Activated T-helper 1 cell treated with Interleukin-2 at 50 U/mL for 16 hours (primary cell): ENCODE measurements at regions not wholly inside any gene's neighbourhood (a gene's known extent, or its start where the extent isn't known, plus 50 kb on each side); places are given as distances from the start of the nearest gene placed in this dataset.

ENCODE experiments used
- DNase-seq: peaks from one replicate; pipeline ENCODE4 v3.0.0-alpha.2; 2020; ENCODE audit warnings: low read depth

- no peak for DNase-seq
Observed at GRCh38 chr3:82085851-82086475, 324.5 kb upstream of the GBE1 start.

- DNase-seq: no peak
Observed at GRCh38 chr3:82085356-82085755, 323.9 kb upstream of the GBE1 start.

GRCh38 chr3:82084824-82085223, 323.4 kb upstream of the GBE1 start:
- no peak for DNase-seq

- no peak for DNase-seq
Observed at GRCh38 chr3:82082796-82083195, 321.4 kb upstream of the GBE1 start.

GRCh38 chr3:82081351-82081750, 319.9 kb upstream of the GBE1 start:
- no peak for DNase-seq

- DNase-seq: no peak
Observed at GRCh38 chr3:82080792-82081191, 319.3 kb upstream of the GBE1 start.

- DNase-seq: no peak
Observed at GRCh38 chr3:82080261-82080660, 318.8 kb upstream of the GBE1 start.

GRCh38 chr3:82079335-82079890, 318.0 kb upstream of the GBE1 start:
- no peak for DNase-seq

- no peak for DNase-seq
Observed at GRCh38 chr3:82078246-82078645, 316.8 kb upstream of the GBE1 start.

GRCh38 chr3:82067420-82067819, 306.0 kb upstream of the GBE1 start:
- no peak for DNase-seq

GRCh38 chr3:82058809-82059208, 297.4 kb upstream of the GBE1 start:
- DNase-seq: no peak

GRCh38 chr3:82055792-82056191, 294.3 kb upstream of the GBE1 start:
- DNase-seq: no peak

- no peak for DNase-seq
Observed at GRCh38 chr3:82054849-82055248, 293.4 kb upstream of the GBE1 start.

GRCh38 chr3:82053236-82053635, 291.8 kb upstream of the GBE1 start:
- DNase-seq: no peak

GRCh38 chr3:82050382-82050781, 288.9 kb upstream of the GBE1 start:
- DNase-seq: no peak

- no peak for DNase-seq
Observed at GRCh38 chr3:82048711-82049110, 287.3 kb upstream of the GBE1 start.

GRCh38 chr3:82044930-82045705, 283.7 kb upstream of the GBE1 start:
- DNase-seq: no peak

GRCh38 chr3:82038556-82038955, 277.1 kb upstream of the GBE1 start:
- no peak for DNase-seq

- DNase-seq: no peak
Observed at GRCh38 chr3:82033186-82033585, 271.7 kb upstream of the GBE1 start.

GRCh38 chr3:82031596-82031995, 270.2 kb upstream of the GBE1 start:
- DNase-seq: no peak

- no peak for DNase-seq
Observed at GRCh38 chr3:82030916-82031315, 269.5 kb upstream of the GBE1 start.

- no peak for DNase-seq
Observed at GRCh38 chr3:82022836-82023235, 261.4 kb upstream of the GBE1 start.

- no peak for DNase-seq
Observed at GRCh38 chr3:82020282-82020681, 258.8 kb upstream of the GBE1 start.

GRCh38 chr3:82015241-82015640, 253.8 kb upstream of the GBE1 start:
- no peak for DNase-seq
